HEK293T (cell line): ENCODE measurements at regions not wholly inside any gene's neighbourhood (a gene's known extent, or its start where the extent isn't known, plus 50 kb on each side); places are given as distances from the start of the nearest gene placed in this dataset.

Experiments
- ARNT ChIP-seq: fragments of 450-650 bp; IDR thresholded peaks from 2 replicates; pipeline ENCODE4 v1.6.1; 2017; ENCODE audit warnings: mild to moderate bottlenecking
- BHLHE40 ChIP-seq: fragments of 450-650 bp; IDR thresholded peaks from 2 replicates; pipeline ENCODE4 v1.6.1; 2016; ENCODE audit warnings: mild to moderate bottlenecking, moderate library complexity, borderline replicate concordance
- FOXA1 ChIP-seq: fragments of 450-650 bp; IDR thresholded peaks from 2 replicates; pipeline ENCODE4 v1.6.1; 2016; ENCODE audit warnings: mild to moderate bottlenecking
- FOXM1 ChIP-seq: fragments of 450-650 bp; IDR thresholded peaks from 2 replicates; pipeline ENCODE4 v1.6.1; 2017; ENCODE audit warnings: mild to moderate bottlenecking, borderline replicate concordance
- NFRKB ChIP-seq: fragments of 450-650 bp; IDR thresholded peaks from 2 replicates; pipeline ENCODE4 v1.6.1; 2016; ENCODE audit warnings: mild to moderate bottlenecking, moderate library complexity
- SP1 ChIP-seq: fragments of 450-650 bp; IDR thresholded peaks from 2 replicates; pipeline ENCODE4 v1.6.1; 2017
- TARDBP ChIP-seq: fragments of 450-650 bp; IDR thresholded peaks from 2 replicates; pipeline ENCODE4 v1.6.1; 2016

DNA sequence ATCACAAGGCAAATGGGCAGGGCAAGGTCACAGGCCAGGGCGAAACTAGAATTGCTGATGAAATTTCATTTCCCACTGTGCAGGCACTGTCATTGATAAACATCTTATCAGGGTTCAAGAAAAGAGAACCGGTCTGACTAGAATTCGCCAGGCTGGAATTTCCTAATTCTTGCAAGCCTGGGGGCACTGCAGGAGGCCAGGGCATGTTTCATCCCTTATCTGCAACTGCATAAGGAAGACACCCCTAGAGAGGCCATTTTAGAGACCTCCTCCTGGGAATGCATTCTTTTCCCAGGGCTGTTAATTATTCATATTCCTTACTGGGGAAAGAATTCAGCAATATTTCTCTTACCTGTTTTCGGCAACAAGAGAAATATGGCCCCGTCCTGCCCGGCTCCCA, 266.2 kb upstream of the CYLC2 start:
- TF ChIP-seq SP1 (no peak), TARDBP (no peak), BHLHE40 (no peak), ARNT (no peak), FOXM1 (no peak), NFRKB (no peak), FOXA1 (no peak)
